ENCODE measurements at regions not wholly inside any gene's neighbourhood (a gene's known extent, or its start where the extent isn't known, plus 50 kb on each side); places are given as distances from the start of the nearest gene placed in this dataset.

DNA sequence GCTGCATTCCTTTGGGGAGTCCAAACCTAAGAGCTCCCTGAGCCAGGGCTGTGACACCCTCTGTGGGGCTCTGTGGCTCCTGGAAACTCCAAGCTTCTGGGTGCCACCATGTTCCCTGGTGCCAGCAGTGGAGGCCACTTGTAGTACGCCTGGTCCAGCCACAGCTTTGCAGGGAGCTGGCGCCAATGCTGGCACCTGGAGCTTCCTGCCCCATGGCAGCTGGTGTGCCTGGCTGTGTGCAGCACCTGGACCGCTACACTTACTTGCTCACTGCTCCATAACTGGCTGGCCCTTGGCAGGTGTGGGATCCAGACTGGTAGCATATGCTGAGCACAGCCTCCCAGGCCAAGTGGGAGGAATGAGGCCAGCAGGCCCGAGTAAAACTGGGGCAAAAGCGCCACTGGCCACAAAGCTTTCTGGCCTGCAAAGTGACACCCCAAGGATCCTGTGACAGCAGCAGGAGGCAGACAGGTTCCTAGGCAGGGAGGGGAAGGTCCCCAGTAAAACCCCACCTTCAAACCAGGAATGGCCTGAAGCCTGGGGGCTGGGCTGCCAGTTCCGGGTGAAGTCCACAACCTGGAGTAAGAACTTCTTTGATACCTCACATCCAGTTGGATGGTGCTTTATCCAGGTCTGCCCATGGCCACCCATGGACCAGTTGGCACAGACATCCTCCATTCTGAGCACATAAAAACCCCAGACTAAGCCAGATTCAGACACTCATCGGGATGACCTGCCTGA, 461.0 kb downstream of the TBC1D32 start:
- ChIA-PET POLR2A (no interaction called here), CTCF (no interaction called here)
- WGBS (ENCODE audit: low lambda C conversion rate), result 39% methylated on average over 5 of the region's 7 CpGs
- Histone ChIP-seq H3K36me3 (replicated peaks in 1 of 2; ENCODE audit: control insufficient read depth in 1 of 2, insufficient read depth in 2 of 2, low read length in 1 of 2) (no peaks in the 10 kb centered on the region), H3K9me3 (no peaks in the 10 kb centered on the region), H3K79me2 (ENCODE audit: insufficient read depth) (no peaks in the 10 kb centered on the region), H3K9me2 (no peaks in the 10 kb centered on the region), H3K27me3 (ENCODE audit: insufficient read depth) (no peaks in the 10 kb centered on the region), H4K20me1 (ENCODE audit: insufficient read depth) (no peaks in the 10 kb centered on the region), H3F3A (replicated peaks; ENCODE audit: insufficient read depth) (no peaks in the 10 kb centered on the region), H3K9ac (no peak overlapping the region), H3K27ac (ENCODE audit: low read depth in 2 of 2, low read length in 1 of 2) (no peak overlapping the region), H3K4me3 (ENCODE audit: low read depth in 2 of 2, low read length in 1 of 2) (no peak overlapping the region), H3K4me1 (ENCODE audit: control insufficient read depth in 1 of 2, insufficient read depth in 2 of 2, low read depth in 1 of 2, low read length in 1 of 2) (no peaks in the 10 kb centered on the region; a peak in 1 of 4 replicates), H3K4me2 (no peak overlapping the region), H2AFZ (ENCODE audit: low read depth) (no peak overlapping the region)
- no peak for TF ChIP-seq JUND (IDR thresholded peaks at IDR 0.05)
- TF ChIP-seq, protein P1, sequence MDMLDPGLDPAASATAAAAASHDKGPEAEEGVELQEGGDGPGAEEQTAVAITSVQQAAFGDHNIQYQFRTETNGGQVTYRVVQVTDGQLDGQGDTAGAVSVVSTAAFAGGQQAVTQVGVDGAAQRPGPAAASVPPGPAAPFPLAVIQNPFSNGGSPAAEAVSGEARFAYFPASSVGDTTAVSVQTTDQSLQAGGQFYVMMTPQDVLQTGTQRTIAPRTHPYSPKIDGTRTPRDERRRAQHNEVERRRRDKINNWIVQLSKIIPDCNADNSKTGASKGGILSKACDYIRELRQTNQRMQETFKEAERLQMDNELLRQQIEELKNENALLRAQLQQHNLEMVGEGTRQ (IDR thresholded peaks at IDR 0.05; ENCODE audit: borderline replicate concordance, low read depth, low read length), result no peak
- TF ChIP-seq, protein P2, sequence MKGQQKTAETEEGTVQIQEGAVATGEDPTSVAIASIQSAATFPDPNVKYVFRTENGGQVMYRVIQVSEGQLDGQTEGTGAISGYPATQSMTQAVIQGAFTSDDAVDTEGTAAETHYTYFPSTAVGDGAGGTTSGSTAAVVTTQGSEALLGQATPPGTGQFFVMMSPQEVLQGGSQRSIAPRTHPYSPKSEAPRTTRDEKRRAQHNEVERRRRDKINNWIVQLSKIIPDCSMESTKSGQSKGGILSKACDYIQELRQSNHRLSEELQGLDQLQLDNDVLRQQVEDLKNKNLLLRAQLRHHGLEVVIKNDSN (IDR thresholded peaks at IDR 0.05; ENCODE audit: borderline replicate concordance, low read depth), result no peak
- no peak for TF ChIP-seq FOSL2 (IDR thresholded peaks at IDR 0.05; ENCODE audit: borderline replicate concordance, low read depth)
- TF ChIP-seq POLR2AphosphoS5 (IDR thresholded peaks at IDR 0.05; ENCODE audit: low read depth, low read length), result no peak
- TF ChIP-seq FOXJ3 (CRISPR knock-in tag; IDR thresholded peaks at IDR 0.05), result no peak
- TF ChIP-seq YY1 (IDR thresholded peaks at IDR 0.05; ENCODE audit: low read depth), result no peak
- TF ChIP-seq, protein P3, sequence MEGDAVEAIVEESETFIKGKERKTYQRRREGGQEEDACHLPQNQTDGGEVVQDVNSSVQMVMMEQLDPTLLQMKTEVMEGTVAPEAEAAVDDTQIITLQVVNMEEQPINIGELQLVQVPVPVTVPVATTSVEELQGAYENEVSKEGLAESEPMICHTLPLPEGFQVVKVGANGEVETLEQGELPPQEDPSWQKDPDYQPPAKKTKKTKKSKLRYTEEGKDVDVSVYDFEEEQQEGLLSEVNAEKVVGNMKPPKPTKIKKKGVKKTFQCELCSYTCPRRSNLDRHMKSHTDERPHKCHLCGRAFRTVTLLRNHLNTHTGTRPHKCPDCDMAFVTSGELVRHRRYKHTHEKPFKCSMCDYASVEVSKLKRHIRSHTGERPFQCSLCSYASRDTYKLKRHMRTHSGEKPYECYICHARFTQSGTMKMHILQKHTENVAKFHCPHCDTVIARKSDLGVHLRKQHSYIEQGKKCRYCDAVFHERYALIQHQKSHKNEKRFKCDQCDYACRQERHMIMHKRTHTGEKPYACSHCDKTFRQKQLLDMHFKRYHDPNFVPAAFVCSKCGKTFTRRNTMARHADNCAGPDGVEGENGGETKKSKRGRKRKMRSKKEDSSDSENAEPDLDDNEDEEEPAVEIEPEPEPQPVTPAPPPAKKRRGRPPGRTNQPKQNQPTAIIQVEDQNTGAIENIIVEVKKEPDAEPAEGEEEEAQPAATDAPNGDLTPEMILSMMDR (IDR thresholded peaks at IDR 0.05), result no peak
- DNase-seq, result no peak

DNA sequence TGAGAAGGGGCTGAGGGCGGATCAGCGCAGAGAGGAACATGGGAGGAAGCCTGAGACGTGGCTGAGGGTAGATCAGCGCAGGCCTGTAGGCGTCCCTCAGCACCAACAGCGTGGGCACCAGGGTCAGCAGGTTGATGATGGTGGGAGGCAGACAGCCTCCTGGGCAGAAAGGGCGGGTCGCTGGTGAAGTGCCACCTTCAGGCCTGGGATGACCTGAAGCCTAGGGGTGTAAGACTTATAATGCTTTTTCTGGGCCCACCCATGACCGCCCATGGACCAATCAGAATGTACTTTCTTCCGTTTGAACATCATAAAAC, 462.1 kb downstream of the TBC1D32 start:
- no peak overlapping the region for H3K4me2 ChIP-seq
- H3K4me3 ChIP-seq (ENCODE audit: low read depth in 2 of 2, low read length in 1 of 2), result no peak overlapping the region
- H3K9me2 ChIP-seq, result no peaks in the 10 kb centered on the region
- CTCF ChIA-PET, result no interaction called here
- no peaks in the 10 kb centered on the region for H3K27me3 ChIP-seq (ENCODE audit: insufficient read depth)
- H3F3A ChIP-seq (replicated peaks; ENCODE audit: insufficient read depth), result no peaks in the 10 kb centered on the region
- H3K9me3 ChIP-seq, result no peaks in the 10 kb centered on the region
- no peaks in the 10 kb centered on the region; a peak in 1 of 4 replicates for H3K4me1 ChIP-seq (ENCODE audit: control insufficient read depth in 1 of 2, insufficient read depth in 2 of 2, low read depth in 1 of 2, low read length in 1 of 2)
- H3K36me3 ChIP-seq (replicated peaks in 1 of 2; ENCODE audit: control insufficient read depth in 1 of 2, insufficient read depth in 2 of 2, low read length in 1 of 2), result no peaks in the 10 kb centered on the region
- no peak overlapping the region for H3K27ac ChIP-seq (ENCODE audit: low read depth in 2 of 2, low read length in 1 of 2)
- no peak overlapping the region for H3K9ac ChIP-seq
- no peaks in the 10 kb centered on the region for H4K20me1 ChIP-seq (ENCODE audit: insufficient read depth)
- H2AFZ ChIP-seq (ENCODE audit: low read depth), result no peak overlapping the region
- no peak for DNase-seq
- TF ChIP-seq GATA2 (CRISPR knock-in tag; IDR thresholded peaks at IDR 0.05) (no peak), RXRA (IDR thresholded peaks at IDR 0.05; ENCODE audit: borderline replicate concordance, low read depth) (no peak), SMC3 (IDR thresholded peaks at IDR 0.05; ENCODE audit: low read depth, low read length) (no peak), FOSL2 (IDR thresholded peaks at IDR 0.05; ENCODE audit: borderline replicate concordance, low read depth) (no peak), JUND (IDR thresholded peaks at IDR 0.05) (no peak), FOXJ3 (CRISPR knock-in tag; IDR thresholded peaks at IDR 0.05) (no peak), GABPA (IDR thresholded peaks at IDR 0.05; ENCODE audit: low read depth) (no peak), NRF1 (IDR thresholded peaks at IDR 0.05; ENCODE audit: low read depth, low read length) (no peak)
- POLR2A ChIA-PET, result no interaction called here
- H3K79me2 ChIP-seq (ENCODE audit: insufficient read depth), result no peaks in the 10 kb centered on the region
- 36% methylated on average over 10 of the region's 10 CpGs for WGBS (ENCODE audit: low lambda C conversion rate)
